ENCODE measurements at regions not wholly inside any gene's neighbourhood (a gene's known extent, or its start where the extent isn't known, plus 50 kb on each side); places are given as distances from the start of the nearest gene placed in this dataset.

GRCh38 chr3:174387736-174388135 is 471.4 kb upstream of the NAALADL2 start:
- in situ Hi-C loops (cut with HindIII; ENCODE audit: low sequenced_read_pairs) = no loop called here
- DNase-seq (ENCODE audit: low spot score) = no peak

GRCh38 chr3:174397848-174398247 is 461.3 kb upstream of the NAALADL2 start:
- in situ Hi-C loops (cut with HindIII; ENCODE audit: low sequenced_read_pairs) = no loop called here
- peak; percentile 3 for DNase-seq (ENCODE audit: low spot score)

- in situ Hi-C loops (cut with HindIII; ENCODE audit: low sequenced_read_pairs) = no loop called here
- no peak for DNase-seq (ENCODE audit: low spot score)
Measured at GRCh38 chr3:174398761-174399160, 460.4 kb upstream of the NAALADL2 start.

GRCh38 chr3:174403831-174404230 is 455.3 kb upstream of the NAALADL2 start:
- DNase-seq (ENCODE audit: low spot score) = no peak
- in situ Hi-C loops (cut with HindIII; ENCODE audit: low sequenced_read_pairs) = no loop called here

GRCh38 chr3:174408310-174408709 is 450.8 kb upstream of the NAALADL2 start:
- no peak for DNase-seq (ENCODE audit: low spot score)
- in situ Hi-C loops (cut with HindIII; ENCODE audit: low sequenced_read_pairs) = no loop called here

GRCh38 chr3:174409086-174409743 is 449.9 kb upstream of the NAALADL2 start:
- in situ Hi-C loops (cut with HindIII; ENCODE audit: low sequenced_read_pairs) = no loop called here
- peak; percentile 1 for DNase-seq (ENCODE audit: low spot score)

- DNase-seq (ENCODE audit: low spot score) = no peak
- in situ Hi-C loops (cut with HindIII; ENCODE audit: low sequenced_read_pairs) = no loop called here
Measured at GRCh38 chr3:174413062-174413912, 445.8 kb upstream of the NAALADL2 start.

- no peak for DNase-seq (ENCODE audit: low spot score)
- in situ Hi-C loops (cut with HindIII; ENCODE audit: low sequenced_read_pairs) = no loop called here
Measured at GRCh38 chr3:174414902-174415301, 444.2 kb upstream of the NAALADL2 start.

GRCh38 chr3:174417573-174417972 is 441.6 kb upstream of the NAALADL2 start:
- DNase-seq (ENCODE audit: low spot score) = no peak
- in situ Hi-C loops (cut with HindIII; ENCODE audit: low sequenced_read_pairs) = no loop called here

- in situ Hi-C loops (cut with HindIII; ENCODE audit: low sequenced_read_pairs) = no loop called here
- no peak for DNase-seq (ENCODE audit: low spot score)
Measured at GRCh38 chr3:174419216-174419615, 439.9 kb upstream of the NAALADL2 start.

- DNase-seq (ENCODE audit: low spot score) = no peak
- in situ Hi-C loops (cut with HindIII; ENCODE audit: low sequenced_read_pairs) = no loop called here
Measured at GRCh38 chr3:174423936-174424335, 435.2 kb upstream of the NAALADL2 start.

- no peak for DNase-seq (ENCODE audit: low spot score)
- in situ Hi-C loops (cut with HindIII; ENCODE audit: low sequenced_read_pairs) = no loop called here
Measured at GRCh38 chr3:174424656-174425055, 434.5 kb upstream of the NAALADL2 start.

GRCh38 chr3:174425422-174425821 is 433.7 kb upstream of the NAALADL2 start:
- no peak for DNase-seq (ENCODE audit: low spot score)
- in situ Hi-C loops (cut with HindIII; ENCODE audit: low sequenced_read_pairs) = no loop called here

GRCh38 chr3:174430986-174431385 is 428.1 kb upstream of the NAALADL2 start:
- no peak for DNase-seq (ENCODE audit: low spot score)
- in situ Hi-C loops (cut with HindIII; ENCODE audit: low sequenced_read_pairs) = no loop called here

GRCh38 chr3:174431717-174432116 is 427.4 kb upstream of the NAALADL2 start:
- no peak for DNase-seq (ENCODE audit: low spot score)
- in situ Hi-C loops (cut with HindIII; ENCODE audit: low sequenced_read_pairs) = no loop called here

GRCh38 chr3:174436367-174436766 is 422.8 kb upstream of the NAALADL2 start:
- no peak for DNase-seq (ENCODE audit: low spot score)
- in situ Hi-C loops (cut with HindIII; ENCODE audit: low sequenced_read_pairs) = no loop called here

- in situ Hi-C loops (cut with HindIII; ENCODE audit: low sequenced_read_pairs) = no loop called here
- DNase-seq (ENCODE audit: low spot score) = peak; percentile 45
Measured at GRCh38 chr3:174438501-174439145, 420.5 kb upstream of the NAALADL2 start.

- in situ Hi-C loops (cut with HindIII; ENCODE audit: low sequenced_read_pairs) = no loop called here
- peak; percentile 63 for DNase-seq (ENCODE audit: low spot score)
Measured at GRCh38 chr3:174439331-174440252, 419.5 kb upstream of the NAALADL2 start.

- in situ Hi-C loops (cut with HindIII; ENCODE audit: low sequenced_read_pairs) = no loop called here
- no peak for DNase-seq (ENCODE audit: low spot score)
Measured at GRCh38 chr3:174440253-174440701, 418.9 kb upstream of the NAALADL2 start.
